NCI-H345 (cell line): ENCODE measurements at regions not wholly inside any gene's neighbourhood (a gene's known extent, or its start where the extent isn't known, plus 50 kb on each side); places are given as distances from the start of the nearest gene placed in this dataset.
"Not testable (repeated sequence)": the region's sequence is repeated elsewhere in the genome, so short reads cannot be mapped to it uniquely, and the experiment has no call there.

Experiments used
- DNase-seq: peaks from one replicate; lab custom pipeline; 2025; lab: John Stamatoyannopoulos, UW

DNA sequence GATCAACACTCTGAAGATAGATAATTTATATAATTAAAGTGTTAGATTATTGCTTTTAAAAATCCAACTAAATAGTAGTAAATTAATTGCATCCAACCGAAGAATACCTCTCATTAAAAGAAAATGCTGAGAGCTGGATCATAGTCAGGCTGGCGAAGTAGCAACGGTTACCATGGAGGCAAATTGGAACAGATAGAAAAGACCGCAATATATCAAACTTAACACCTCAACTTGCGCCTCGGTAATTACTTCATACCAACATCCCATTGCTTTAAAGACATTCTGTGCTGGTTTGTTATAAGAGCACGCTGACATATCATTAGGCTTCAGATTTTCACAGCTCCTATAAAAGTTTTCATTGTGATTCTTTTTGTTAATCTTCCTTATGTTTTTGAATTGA is 183.8 kb upstream of the ZC3H15 start:
- DNase-seq: no peak

- DNase-seq: no peak
These were observed 183.0 kb upstream of the ZC3H15 start for GRCh38 chr2:186303091-186303490.

DNA sequence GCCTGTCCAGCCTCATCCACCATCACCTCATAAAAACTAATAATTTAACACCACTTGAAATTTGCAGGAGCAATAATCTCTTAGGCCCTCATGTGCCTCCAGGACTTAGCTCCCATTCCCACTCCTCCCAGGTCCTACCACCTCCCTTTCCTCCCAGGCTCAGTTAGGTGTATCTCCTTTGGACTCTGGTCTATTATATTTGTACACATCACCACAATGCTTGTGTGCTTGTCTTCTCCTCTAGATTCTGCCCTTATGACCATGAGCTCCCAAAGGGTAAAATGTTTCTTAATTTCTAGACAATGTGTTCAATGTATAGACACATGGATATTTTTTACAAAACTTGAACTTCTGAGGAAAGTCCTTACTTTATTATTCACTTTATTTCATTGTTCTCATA is 182.0 kb upstream of the ZC3H15 start:
- DNase-seq: no peak

- DNase-seq: no peak
These were observed 179.3 kb upstream of the ZC3H15 start for GRCh38 chr2:186306754-186307153.

DNA sequence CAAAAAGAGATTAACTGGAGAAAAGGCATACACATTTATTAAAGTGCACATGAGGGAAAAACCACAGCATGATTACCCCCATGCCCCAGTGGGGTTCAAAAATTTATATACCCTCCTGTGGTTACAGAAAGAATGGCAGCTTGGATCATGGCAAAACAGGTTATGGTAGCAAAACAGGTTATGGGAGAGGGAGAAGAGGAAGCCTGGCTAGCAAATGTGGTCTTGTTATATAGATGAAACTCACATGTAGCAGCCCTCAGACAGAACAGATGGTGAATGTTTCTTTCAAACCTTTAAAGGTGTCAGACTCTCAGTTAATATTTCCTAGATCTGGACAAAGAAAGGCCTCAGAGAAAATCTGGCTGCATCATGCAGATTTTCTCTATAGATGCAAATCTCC is 178.2 kb upstream of the ZC3H15 start:
- no peak for DNase-seq

- DNase-seq: no peak
These were observed 177.7 kb upstream of the ZC3H15 start for GRCh38 chr2:186308347-186308746.

- no peak for DNase-seq
These were observed 176.2 kb upstream of the ZC3H15 start for GRCh38 chr2:186309901-186310300.

- DNase-seq: no peak
These were observed 167.0 kb upstream of the ZC3H15 start for GRCh38 chr2:186319105-186319504.

GRCh38 chr2:186325827-186326535 is 160.1 kb upstream of the ZC3H15 start:
- DNase-seq: no peak

DNA sequence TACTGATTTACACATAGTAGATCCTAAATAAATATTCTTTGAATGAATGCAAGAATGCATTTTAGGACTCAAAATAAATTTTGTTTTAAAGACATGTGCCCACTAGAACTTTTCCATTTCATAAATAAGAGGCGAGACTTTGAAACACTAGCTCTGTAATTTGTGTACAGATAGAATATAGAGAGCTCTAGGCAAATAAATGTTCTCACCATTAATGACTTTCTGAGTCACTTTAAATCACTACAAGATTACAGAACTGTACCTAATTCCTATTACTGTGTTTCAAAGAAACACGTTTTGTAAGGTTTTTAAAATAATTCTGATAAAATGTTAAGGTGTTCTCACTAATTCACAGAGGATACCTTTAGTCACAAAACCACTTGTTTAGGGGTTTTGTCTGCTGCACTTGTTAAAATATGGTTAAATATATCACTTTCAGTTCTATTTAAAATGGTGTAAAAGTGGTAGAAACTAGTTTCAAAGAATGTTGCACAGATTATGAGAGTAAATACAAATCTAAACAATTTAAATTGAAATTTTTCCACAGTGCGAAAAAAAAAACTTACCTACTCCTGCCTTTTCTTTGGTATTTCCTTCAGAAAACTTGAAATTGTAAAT is 158.7 kb upstream of the ZC3H15 start:
- DNase-seq: no peak

- DNase-seq: no peak
These were observed 157.2 kb upstream of the ZC3H15 start for GRCh38 chr2:186328838-186329237.

DNA sequence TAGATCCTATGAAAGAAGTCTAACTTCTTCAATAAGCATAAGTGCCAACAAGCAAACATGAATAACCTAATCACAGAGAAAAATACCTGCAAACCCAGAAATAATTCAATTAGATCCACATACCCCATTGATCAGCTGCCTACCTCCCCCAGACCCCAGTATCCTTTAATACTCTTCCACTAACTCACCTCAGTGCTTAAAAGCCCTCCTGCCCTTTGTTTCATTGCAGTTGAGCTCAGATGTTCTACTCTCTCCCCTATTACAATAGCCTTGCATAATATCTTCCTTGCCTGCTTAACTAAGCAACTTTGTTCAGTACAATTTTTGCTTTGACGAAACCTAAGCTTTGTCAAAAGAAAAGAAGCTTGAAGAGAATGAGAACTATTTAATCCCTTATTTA is 156.0 kb upstream of the ZC3H15 start:
- DNase-seq: no peak

DNA sequence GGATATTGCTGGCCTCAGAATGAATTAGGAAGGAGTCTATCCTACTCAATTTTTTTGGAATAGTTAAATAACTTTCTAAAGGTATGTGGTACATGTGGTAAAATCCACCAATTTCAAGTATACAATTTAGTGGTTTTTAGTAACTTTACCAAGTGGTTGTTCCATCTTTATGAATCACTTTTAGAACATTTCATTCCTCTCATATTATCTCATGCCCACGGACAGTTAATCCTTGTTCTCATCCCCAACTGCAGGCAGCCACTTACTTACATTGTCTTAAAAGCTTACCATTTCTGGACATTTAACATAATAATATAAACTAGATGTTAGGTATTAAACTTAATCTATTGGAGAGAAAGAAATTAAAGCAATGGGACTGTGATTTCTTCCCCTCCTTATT is 146.3 kb upstream of the ZC3H15 start:
- DNase-seq: no peak

GRCh38 chr2:186342029-186342428 is 144.0 kb upstream of the ZC3H15 start:
- no peak for DNase-seq

- no peak for DNase-seq
These were observed 140.3 kb upstream of the ZC3H15 start for GRCh38 chr2:186345745-186346144.

- DNase-seq: no peak
These were observed 139.8 kb upstream of the ZC3H15 start for GRCh38 chr2:186346216-186346615.

- DNase-seq: no peak
These were observed 138.6 kb upstream of the ZC3H15 start for GRCh38 chr2:186347472-186347871.

- DNase-seq: no peak
These were observed 137.9 kb upstream of the ZC3H15 start for GRCh38 chr2:186348200-186348599.

GRCh38 chr2:186349508-186349907 is 136.6 kb upstream of the ZC3H15 start:
- DNase-seq: no peak

DNA sequence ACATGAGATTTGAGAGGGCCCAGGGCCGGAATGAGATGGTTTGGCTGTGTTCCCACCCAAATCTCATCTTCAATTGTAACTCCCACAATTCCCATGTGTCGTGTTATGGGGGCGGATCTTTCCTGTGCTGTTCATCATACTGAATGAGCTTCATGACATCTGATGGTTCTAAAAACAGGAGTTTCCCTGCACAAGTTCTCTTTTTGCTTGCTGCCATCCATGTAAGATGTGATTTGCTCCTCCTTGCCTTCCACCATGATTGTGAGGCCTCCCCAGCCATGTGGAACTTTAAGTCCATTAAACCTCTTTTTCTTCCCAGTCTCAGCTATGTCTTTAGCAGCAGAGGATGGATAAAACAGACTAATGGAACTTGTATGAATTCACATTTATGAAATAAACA is 131.9 kb upstream of the ZC3H15 start:
- not testable (repeated sequence) for DNase-seq

DNA sequence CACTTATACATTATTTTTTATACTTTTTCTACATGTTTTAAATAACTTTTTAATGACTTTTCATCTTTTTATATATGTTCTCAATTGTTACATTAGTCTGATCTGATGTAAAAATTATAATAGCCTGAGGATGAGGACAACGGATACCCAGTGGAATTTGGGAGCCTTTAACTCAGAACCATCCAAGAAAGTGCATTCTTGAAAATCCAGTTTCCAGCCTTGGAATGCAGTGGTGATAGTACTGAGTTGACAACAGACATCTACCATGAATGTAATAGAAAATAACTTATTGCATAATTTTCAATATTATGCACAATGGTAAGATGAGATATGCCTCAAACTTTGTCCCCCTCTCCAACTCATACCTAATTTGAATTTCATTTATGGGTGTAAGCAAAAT is 120.7 kb upstream of the ZC3H15 start:
- DNase-seq: no peak

DNA sequence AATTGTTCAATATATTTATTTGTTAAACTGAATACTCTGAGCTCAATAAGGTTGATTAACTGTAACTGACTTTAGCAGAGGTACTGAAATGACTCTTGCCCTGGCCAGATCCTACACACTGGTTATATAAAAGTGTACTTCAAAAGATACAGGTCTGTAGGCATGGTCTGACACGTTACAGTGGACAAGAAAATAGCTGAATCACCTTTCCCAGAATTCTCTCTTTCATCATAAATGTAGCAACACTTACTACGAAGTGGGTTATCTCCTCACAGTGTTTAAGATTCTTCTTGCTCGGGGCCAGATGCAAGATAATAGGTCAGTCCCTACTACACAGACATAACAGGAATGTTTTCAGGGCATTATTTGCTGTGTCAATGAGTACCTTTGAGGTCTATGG is 107.0 kb upstream of the ZC3H15 start:
- no peak for DNase-seq

GRCh38 chr2:186380805-186381204 is 105.3 kb upstream of the ZC3H15 start:
- DNase-seq: no peak

DNA sequence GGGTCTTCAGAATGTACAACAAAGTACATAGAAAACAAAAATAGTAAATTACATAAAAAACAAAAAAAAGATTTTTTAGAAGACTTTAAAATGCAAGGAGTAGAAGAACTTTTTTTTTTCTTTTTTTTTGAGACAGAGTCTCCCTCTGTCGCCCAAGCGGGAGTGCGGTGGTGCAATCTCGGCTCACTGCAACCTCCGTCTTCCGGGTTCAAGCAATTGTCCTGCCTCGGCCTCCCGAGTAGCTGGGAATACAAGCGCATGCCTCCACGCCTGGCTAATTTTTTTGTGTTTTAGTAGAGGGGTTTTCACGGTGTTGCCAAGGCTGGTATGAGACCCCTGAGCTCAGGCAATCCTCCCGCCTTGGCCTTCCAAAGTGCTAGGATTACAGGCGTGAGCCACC is 104.5 kb upstream of the ZC3H15 start:
- DNase-seq: no peak
